ENCODE measurements at regions not wholly inside any gene's neighbourhood (a gene's known extent, or its start where the extent isn't known, plus 50 kb on each side); places are given as distances from the start of the nearest gene placed in this dataset.

GRCh38 chr1:173266841-173267240, 59.7 kb upstream of the TNFSF4 start:
- TF ChIP-seq CTCF (IDR thresholded peaks at IDR 0.05; ENCODE audit: insufficient read depth, low read length) (no peak), REST (IDR thresholded peaks at IDR 0.05; ENCODE audit: insufficient replicate concordance, low read depth) (no peak), POLR2AphosphoS5 (IDR thresholded peaks at IDR 0.05; ENCODE audit: low read depth) (no peak), GABPA (IDR thresholded peaks at IDR 0.05; ENCODE audit: low read depth) (no peak), SPI1 (IDR thresholded peaks at IDR 0.05; ENCODE audit: borderline replicate concordance, low read depth) (no peak)
